IPS-18c (cell line): ENCODE measurements at regions not wholly inside any gene's neighbourhood (a gene's known extent, or its start where the extent isn't known, plus 50 kb on each side); places are given as distances from the start of the nearest gene placed in this dataset.
"Not testable (repeated sequence)": the region's sequence is repeated elsewhere in the genome, so short reads cannot be mapped to it uniquely, and the experiment has no call there.

Experiments
- H3K4me3 ChIP-seq: 2 replicates; pipeline ENCODE4 v1.7.0; 2013; ENCODE audit warnings: low read depth, mild to moderate bottlenecking, low read length, moderate library complexity; ENCODE audit not compliant: insufficient read depth
- H3K9me3 ChIP-seq: one replicate; pipeline ENCODE4 v1.6.1; 2013; ENCODE audit warnings: mild to moderate bottlenecking, low read length, moderate library complexity; ENCODE audit not compliant: control insufficient read depth, insufficient read depth

DNA sequence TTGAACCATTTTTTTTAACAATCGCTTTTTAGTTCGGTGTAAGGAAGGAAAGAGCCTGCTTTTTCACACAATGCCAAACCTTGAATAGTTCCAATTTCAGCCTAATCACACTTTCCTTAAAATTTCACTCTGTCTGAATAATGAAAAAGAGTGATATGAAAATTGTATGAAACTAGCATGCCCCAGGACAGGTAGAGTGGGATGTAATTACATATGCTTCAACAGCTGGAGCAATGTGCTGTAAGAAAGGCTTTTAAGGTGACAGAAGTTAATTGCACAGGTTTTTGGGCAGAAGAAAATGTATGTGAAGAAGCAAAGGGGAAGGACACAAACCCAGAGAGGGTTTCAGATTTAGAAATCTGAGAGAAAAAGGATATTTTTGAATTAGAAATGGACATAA is 184.0 kb downstream of the DSC3 start:
- Histone ChIP-seq H3K9me3 (no peaks in the 10 kb centered on the region), H3K4me3 (no peak overlapping the region)

DNA sequence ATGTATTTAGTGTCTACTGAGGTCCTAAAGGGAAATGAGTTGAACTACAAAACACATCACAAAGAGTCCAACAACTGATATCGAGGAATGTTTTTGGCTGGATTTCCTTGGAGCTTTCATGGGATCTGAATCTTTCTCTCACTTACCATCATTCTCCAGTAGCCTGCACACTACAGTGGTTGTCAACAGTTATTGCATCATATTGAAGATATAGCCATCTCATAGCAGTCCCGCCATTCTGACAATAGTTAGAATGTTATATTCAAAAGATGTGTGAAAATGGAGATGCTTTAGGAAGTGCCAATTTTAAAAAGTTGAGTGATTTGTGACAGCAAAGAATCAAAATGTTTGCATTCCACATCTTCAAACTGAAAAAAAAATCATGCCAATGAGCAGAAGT is 186.8 kb downstream of the DSC3 start:
- Histone ChIP-seq H3K9me3 (no peaks in the 10 kb centered on the region), H3K4me3 (no peak overlapping the region)

DNA sequence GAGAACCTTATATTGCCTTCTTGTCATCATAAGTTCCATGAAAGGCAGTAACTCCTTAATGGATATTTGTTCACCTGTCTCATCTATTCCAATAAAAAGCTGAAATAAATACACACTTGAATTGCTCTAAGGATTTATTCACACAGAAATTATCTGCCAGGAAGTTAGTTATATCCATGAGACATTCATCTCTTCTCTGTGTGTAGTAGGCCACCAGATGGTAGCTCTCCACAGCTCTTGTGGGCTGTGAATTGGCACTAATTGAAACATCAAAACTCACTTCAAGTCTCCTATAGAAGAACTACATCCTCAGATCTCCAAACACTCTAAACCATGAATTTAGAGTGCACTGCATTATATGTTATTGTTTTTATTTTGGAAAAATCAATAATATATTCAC is 189.6 kb downstream of the DSC3 start:
- Histone ChIP-seq H3K4me3 (no peak overlapping the region), H3K9me3 (no peaks in the 10 kb centered on the region)

GRCh38 chr18:30852541-30852940 is 190.0 kb downstream of the DSC3 start:
- Histone ChIP-seq H3K9me3 (no peaks in the 10 kb centered on the region), H3K4me3 (no peak overlapping the region)

DNA sequence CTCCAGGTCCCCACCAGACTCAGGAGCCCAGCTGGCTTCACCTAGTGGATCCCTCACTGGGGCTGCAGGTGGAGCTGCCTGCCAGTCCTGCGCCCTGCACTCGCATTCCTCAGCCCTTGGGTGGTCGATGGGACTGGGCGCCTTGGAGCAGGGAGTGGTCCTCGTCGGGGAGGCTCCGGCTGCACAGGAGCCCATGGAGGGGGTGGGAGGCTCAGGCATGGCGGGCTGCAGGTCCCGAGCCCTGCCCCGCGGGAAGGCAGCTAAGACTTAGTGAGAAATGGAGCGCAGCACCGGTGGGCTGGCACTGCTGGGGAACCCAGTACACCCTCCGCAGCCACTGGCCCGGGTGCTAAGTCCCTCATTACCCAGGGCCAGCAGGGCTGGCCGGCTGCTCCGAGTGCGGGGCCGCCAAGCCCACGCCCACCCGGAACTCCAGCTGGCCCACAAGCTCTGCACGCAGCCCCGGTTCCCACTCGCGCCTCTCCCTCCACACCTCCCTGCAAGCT is 203.4 kb downstream of the DSC3 start:
- H3K9me3 ChIP-seq, H3K4me3 ChIP-seq: not testable (repeated sequence)

DNA sequence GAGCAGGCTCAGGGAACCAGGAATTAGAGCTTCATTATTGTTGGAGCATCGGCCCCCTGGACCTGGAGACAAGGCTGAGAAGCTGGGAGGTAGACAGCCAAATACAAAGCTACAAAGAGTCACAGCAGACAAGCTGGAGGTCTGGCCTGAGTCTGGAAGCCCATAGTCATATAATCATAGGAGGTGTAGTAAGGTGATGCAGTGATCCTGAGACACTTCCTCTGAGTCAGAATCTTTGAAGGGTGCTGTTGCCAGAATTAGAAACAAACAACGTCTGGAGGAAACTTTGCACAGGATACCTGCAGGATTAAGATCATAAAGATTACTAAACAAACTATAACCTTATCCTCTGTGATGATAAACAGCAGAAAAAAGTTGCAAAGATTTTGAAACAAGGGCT is 213.8 kb downstream of the DSC3 start:
- Histone ChIP-seq H3K4me3 (no peak overlapping the region), H3K9me3 (no peaks in the 10 kb centered on the region)

- Histone ChIP-seq H3K4me3 (no peak overlapping the region), H3K9me3 (no peaks in the 10 kb centered on the region)
Observed at GRCh38 chr18:30819619-30820018, 222.9 kb downstream of the DSC3 start.

GRCh38 chr18:30814446-30814845 is 228.1 kb downstream of the DSC3 start:
- no peak overlapping the region for H3K4me3 ChIP-seq
- H3K9me3 ChIP-seq, result no peaks in the 10 kb centered on the region

DNA sequence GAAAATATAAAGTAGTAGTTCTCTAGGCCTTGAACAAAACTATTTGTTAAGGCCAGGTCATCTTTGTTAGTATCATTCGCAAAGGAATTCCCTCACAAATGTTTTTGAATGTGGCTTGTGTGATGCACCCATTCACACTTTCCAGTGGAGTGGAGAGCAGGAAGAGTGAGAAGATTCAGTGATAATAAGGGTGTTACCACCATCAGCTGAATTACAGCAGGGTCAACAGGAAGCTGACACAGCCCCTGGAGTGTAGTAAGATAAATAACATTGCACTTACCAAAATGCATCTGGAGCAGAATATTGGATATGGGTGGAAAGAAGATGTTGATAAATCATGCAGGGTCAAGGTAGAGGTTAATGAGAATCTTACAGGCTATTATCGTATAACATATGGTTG is 231.0 kb downstream of the DSC3 start:
- H3K4me3 ChIP-seq, result no peak overlapping the region
- H3K9me3 ChIP-seq, result no peaks in the 10 kb centered on the region

- Histone ChIP-seq H3K9me3 (no peaks in the 10 kb centered on the region), H3K4me3 (no peak overlapping the region)
Observed at GRCh38 chr18:30810580-30810979, 232.0 kb downstream of the DSC3 start.

- no peak overlapping the region for H3K4me3 ChIP-seq
- H3K9me3 ChIP-seq, result no peaks in the 10 kb centered on the region
Observed at GRCh38 chr18:30806823-30807222, 235.7 kb downstream of the DSC3 start.

- Histone ChIP-seq H3K9me3 (no peaks in the 10 kb centered on the region), H3K4me3 (no peak overlapping the region)
Observed at GRCh38 chr18:30800800-30801199, 241.7 kb downstream of the DSC3 start.

GRCh38 chr18:30792051-30792450 is 250.5 kb downstream of the DSC3 start:
- H3K4me3 ChIP-seq, result no peak overlapping the region

GRCh38 chr18:30788411-30788991 is 254.0 kb downstream of the DSC3 start:
- not testable (repeated sequence) for H3K4me3 ChIP-seq, H3K9me3 ChIP-seq

More at GRCh38 chr18:30792051-30792450, 250.5 kb downstream of the DSC3 start:
- H3K9me3 ChIP-seq, result no peaks in the 10 kb centered on the region

DNA sequence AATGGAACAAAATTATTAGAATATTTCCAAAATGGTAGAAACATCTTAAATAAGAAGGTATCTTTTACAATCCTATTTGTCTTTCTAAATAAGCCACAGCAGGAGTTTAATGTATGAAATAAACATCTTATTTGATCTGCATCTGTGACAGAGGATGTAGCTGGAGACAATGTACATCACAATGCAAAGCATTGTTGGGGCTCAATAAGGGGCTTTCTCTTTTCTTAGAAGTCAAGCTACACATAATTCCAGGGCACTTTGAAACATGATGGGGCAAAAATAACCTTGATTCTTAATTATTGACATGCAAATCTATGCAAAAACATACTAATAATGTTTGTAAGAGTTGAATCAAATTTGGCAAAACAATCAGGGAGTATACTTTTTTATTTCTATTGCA is 255.1 kb downstream of the DSC3 start:
- no peak overlapping the region for H3K4me3 ChIP-seq
- H3K9me3 ChIP-seq, result no peaks in the 10 kb centered on the region

DNA sequence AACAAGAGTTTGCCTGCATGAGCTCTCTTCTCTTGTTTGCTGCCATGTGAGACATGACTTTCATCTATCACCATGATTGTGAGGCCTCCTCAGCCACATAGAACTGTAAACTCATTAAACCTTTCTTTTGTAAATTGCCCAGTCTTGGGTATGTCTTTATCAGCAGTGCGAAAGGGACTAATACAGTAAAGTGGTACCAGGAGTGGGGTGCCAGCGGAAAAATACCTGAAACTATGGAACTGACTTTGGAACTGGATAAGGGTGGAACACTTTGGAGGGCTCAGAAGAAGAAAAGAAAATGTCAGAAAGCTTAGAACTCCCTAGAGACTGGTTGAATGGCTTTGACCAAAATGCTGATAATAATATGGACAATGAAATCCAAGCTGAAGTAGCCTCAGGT is 260.9 kb downstream of the DSC3 start:
- Histone ChIP-seq H3K4me3 (no peak overlapping the region), H3K9me3 (no peaks in the 10 kb centered on the region)

GRCh38 chr18:30775629-30776028 is 266.9 kb downstream of the DSC3 start:
- H3K4me3 ChIP-seq, result no peak overlapping the region
- no peaks in the 10 kb centered on the region for H3K9me3 ChIP-seq

DNA sequence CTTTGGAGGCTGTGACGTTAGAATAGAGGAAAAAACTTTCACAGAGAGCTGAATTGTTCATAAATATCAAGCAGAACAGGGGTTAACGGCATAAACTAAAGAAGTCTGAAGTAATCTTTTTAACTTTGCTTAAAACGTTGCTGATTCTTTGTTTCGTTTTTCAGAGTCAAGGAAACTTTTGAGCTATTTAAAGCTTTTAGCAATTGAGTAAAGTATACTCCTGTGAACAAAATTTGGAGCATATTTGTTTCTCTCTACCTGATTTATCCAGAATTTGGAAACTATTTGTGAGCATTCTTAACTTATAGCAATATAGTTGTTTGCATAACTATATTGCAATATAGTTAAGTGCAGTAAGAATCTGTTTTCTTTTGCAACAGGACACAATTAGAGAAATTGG is 270.4 kb downstream of the DSC3 start:
- H3K4me3 ChIP-seq, H3K9me3 ChIP-seq: not testable (repeated sequence)

DNA sequence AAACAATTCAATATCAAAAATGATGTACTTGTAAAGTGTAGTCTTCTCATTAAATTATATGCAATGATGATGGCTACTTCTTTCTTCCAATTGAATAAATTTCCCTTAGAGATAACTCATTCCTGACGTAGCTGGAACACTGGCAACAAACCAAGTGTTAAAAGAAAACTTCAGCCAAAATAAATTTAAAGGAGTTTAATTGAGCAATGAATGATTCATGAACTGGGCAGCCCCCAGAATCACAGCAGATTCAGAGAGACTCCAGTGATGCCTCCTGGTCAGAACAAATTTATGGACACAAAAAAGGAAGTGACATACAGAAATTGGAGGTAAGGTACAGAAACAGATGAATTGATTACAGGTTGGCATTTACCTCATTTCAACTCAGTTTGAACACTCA is 276.5 kb downstream of the DSC3 start:
- no peaks in the 10 kb centered on the region for H3K9me3 ChIP-seq
- H3K4me3 ChIP-seq, result no peak overlapping the region
